ENCODE measurements at regions not wholly inside any gene's neighbourhood (a gene's known extent, or its start where the extent isn't known, plus 50 kb on each side); places are given as distances from the start of the nearest gene placed in this dataset.

GRCh38 chr12:33581613-33582122 is 142.0 kb upstream of the SYT10 start (continued):
- TF ChIP-seq POLR2AphosphoS5 (IDR thresholded peaks at IDR 0.05; ENCODE audit: low read depth) (no peak), STAT1 (IDR thresholded peaks at IDR 0.05; ENCODE audit: unreplicated experiment) (no peak)

GRCh38 chr12:33586576-33586975 is 147.0 kb upstream of the SYT10 start:
- Histone ChIP-seq H3K4me2 (no peak overlapping the region; the same call in 1 of the 2 replicates), H3K4me3 (no peak overlapping the region), H3K36me3 (ENCODE audit: insufficient read depth) (no peaks in the 10 kb centered on the region), H3K4me1 (ENCODE audit: insufficient read depth) (peaks cover 39% of the 10 kb centered on the region), H3K27me3 (ENCODE audit: insufficient read depth) (no peaks in the 10 kb centered on the region), H3F3A (replicated peaks; ENCODE audit: low read depth) (no peaks in the 10 kb centered on the region), H3K27ac (ENCODE audit: low read depth) (no peak overlapping the region), H3K9me2 (ENCODE audit: insufficient read depth) (0 out of 2 replicates have a peak, but pooled peaks cover 4% of the 10 kb centered on the region), H4K20me1 (replicated peaks; ENCODE audit: insufficient read depth) (no peaks in the 10 kb centered on the region), H2AFZ (no peak overlapping the region), H3K79me2 (replicated peaks; ENCODE audit: insufficient read depth) (no peaks in the 10 kb centered on the region)
- DNase-seq (ENCODE audit: low spot score): no peak
- TF ChIP-seq EZH2 (IDR thresholded peaks at IDR 0.05; ENCODE audit: low read depth, unreplicated experiment): no peak
- no peak for TF ChIP-seq ZNF462 (CRISPR knock-in tag; IDR thresholded peaks at IDR 0.05)
- no peak for TF ChIP-seq JUNB (IDR thresholded peaks at IDR 0.05; ENCODE audit: unreplicated experiment)
- TF ChIP-seq ZNF114 (CRISPR knock-in tag; IDR thresholded peaks at IDR 0.05): no peak
- no peak for TF ChIP-seq STAT1 (IDR thresholded peaks at IDR 0.05; ENCODE audit: unreplicated experiment)
- no peak for TF ChIP-seq POLR2AphosphoS5 (IDR thresholded peaks at IDR 0.05; ENCODE audit: low read depth)
- no peak for TF ChIP-seq ZNF331 (CRISPR knock-in tag; IDR thresholded peaks at IDR 0.05; ENCODE audit: low read depth)
- no peak for TF ChIP-seq ETS1 (IDR thresholded peaks at IDR 0.05)
- no peak for TF ChIP-seq NANOG (IDR thresholded peaks at IDR 0.05; ENCODE audit: borderline replicate concordance)
- no peak for TF ChIP-seq CTCF (conservative IDR thresholded peaks at IDR 0.05; ENCODE audit: low read depth in 2 of 2)
- TF ChIP-seq CREB1 (CRISPR knock-in tag; IDR thresholded peaks at IDR 0.05; ENCODE audit: low read depth): no peak
- TF ChIP-seq EZH2phosphoT487 (IDR thresholded peaks at IDR 0.05; ENCODE audit: unreplicated experiment): no peak
- no peak for TF ChIP-seq REST (IDR thresholded peaks at IDR 0.05; ENCODE audit: unreplicated experiment)
- Mint-ChIP-seq H3K27ac (peak overlapping the region; percentile 82; the same call in 1 of the 2 replicates), H3K9me3 (no peaks in the 10 kb centered on the region), H3K27me3 (ENCODE audit: insufficient read depth, low read depth, poor library complexity) (no peaks in the 10 kb centered on the region), H3K4me3 (no peak overlapping the region), H3K4me1 (peaks cover 35% of the 10 kb centered on the region), H3K36me3 (ENCODE audit: low read depth) (no peaks in the 10 kb centered on the region)
- ATAC-seq: no peak
